H9 (cell line): ENCODE measurements at regions not wholly inside any gene's neighbourhood (a gene's known extent, or its start where the extent isn't known, plus 50 kb on each side); places are given as distances from the start of the nearest gene placed in this dataset.

Experiments
- DNase-seq: peaks from one replicate; pipeline ENCODE4 v3.0.0-alpha.2; 2017
- H2AFZ ChIP-seq: one replicate; pipeline ENCODE4 v1.6.1; 2013; ENCODE audit warnings: mild to moderate bottlenecking, low read length, control low read depth, moderate library complexity
- H2AK5ac ChIP-seq: 2 replicates; pipeline ENCODE4 v1.6.1; 2013; ENCODE audit warnings: low read length, control low read depth, mixed read lengths; ENCODE audit not compliant: insufficient read length
- H2BK120ac ChIP-seq: one replicate; pipeline ENCODE4 v1.6.1; 2013; ENCODE audit warnings: low read depth, mild to moderate bottlenecking, low read length, control low read depth, inconsistent platforms; ENCODE audit not compliant: poor library complexity, severe bottlenecking
- H2BK12ac ChIP-seq: 2 replicates; pipeline ENCODE4 v1.6.1; 2013; ENCODE audit warnings: low read length, control low read depth, mixed read lengths, low read depth; ENCODE audit not compliant: insufficient read length
- H2BK15ac ChIP-seq: 2 replicates; pipeline ENCODE4 v1.6.1; 2013; ENCODE audit warnings: low read depth, low read length, control low read depth
- H2BK20ac ChIP-seq: one replicate; pipeline ENCODE4 v1.6.1; 2013; ENCODE audit warnings: low read depth, mild to moderate bottlenecking, low read length, control low read depth, inconsistent platforms; ENCODE audit not compliant: poor library complexity, severe bottlenecking
- H2BK5ac ChIP-seq: 2 replicates; pipeline ENCODE4 v1.6.1; 2013; ENCODE audit warnings: low read length, control low read depth, mixed read lengths; ENCODE audit not compliant: insufficient read length
- H3K14ac ChIP-seq: 2 replicates; pipeline ENCODE4 v1.6.1; 2013; ENCODE audit warnings: low read length, control low read depth; ENCODE audit not compliant: insufficient read depth
- H3K18ac ChIP-seq: 2 replicates; pipeline ENCODE4 v1.6.1; 2013; ENCODE audit warnings: low read depth, mild to moderate bottlenecking, mixed read lengths, low read length, control low read depth; ENCODE audit not compliant: insufficient read length
- H3K23ac ChIP-seq: 2 replicates; pipeline ENCODE4 v1.6.1; 2013; ENCODE audit warnings: low read length, control low read depth, mixed read lengths, low read depth; ENCODE audit not compliant: insufficient read length
- H3K23me2 ChIP-seq: 2 replicates; pipeline ENCODE4 v1.6.1; 2013; ENCODE audit warnings: low read depth, mild to moderate bottlenecking, mixed read lengths, low read length, control low read depth; ENCODE audit not compliant: insufficient read length, poor library complexity, severe bottlenecking
- H3K27ac ChIP-seq: 2 replicates; pipeline ENCODE4 v1.5.1; 2013; ENCODE audit warnings: low read length, control low read depth, mixed read lengths, low read depth; ENCODE audit not compliant: insufficient read length
- H3K27me3 ChIP-seq: 2 replicates; pipeline ENCODE4 v1.6.1; 2013; ENCODE audit warnings: low read length, control low read depth, inconsistent platforms; ENCODE audit not compliant: insufficient read depth
- H3K4ac ChIP-seq: 2 replicates; pipeline ENCODE4 v1.6.1; 2013; ENCODE audit warnings: low read depth, mild to moderate bottlenecking, control low read depth, inconsistent platforms, low read length, moderate library complexity
- H3K4me1 ChIP-seq: 2 replicates; pipeline ENCODE4 v1.6.1; 2013; ENCODE audit warnings: low read length, control low read depth, inconsistent platforms; ENCODE audit not compliant: insufficient read depth
- H3K4me2 ChIP-seq: 2 replicates; pipeline ENCODE4 v1.6.1; 2013; ENCODE audit warnings: low read length, control low read depth, mixed read lengths; ENCODE audit not compliant: insufficient read length, insufficient read depth
- H3K56ac ChIP-seq: 2 replicates; pipeline ENCODE4 v1.6.1; 2013; ENCODE audit warnings: low read depth, mild to moderate bottlenecking, mixed read lengths, low read length, control low read depth; ENCODE audit not compliant: insufficient read length
- H3K79me1 ChIP-seq: 2 replicates; pipeline ENCODE4 v1.6.1; 2013; ENCODE audit warnings: low read depth, mild to moderate bottlenecking, moderate library complexity, low read length, control low read depth, inconsistent platforms; ENCODE audit not compliant: insufficient read depth, poor library complexity, severe bottlenecking
- H3K79me2 ChIP-seq: 2 replicates; pipeline ENCODE4 v1.6.1; 2013; ENCODE audit warnings: low read length, control low read depth, inconsistent platforms; ENCODE audit not compliant: insufficient read depth
- H3K9ac ChIP-seq: 2 replicates; pipeline ENCODE4 v1.6.1; 2013; ENCODE audit warnings: low read length, control low read depth, mixed read lengths; ENCODE audit not compliant: insufficient read length; ENCODE audit errors: extremely low read depth
- H3K9me3 ChIP-seq: one replicate; pipeline ENCODE4 v1.6.1; 2013; ENCODE audit warnings: low read depth, low read length, inconsistent platforms; ENCODE audit not compliant: control insufficient read depth
- H3T11ph ChIP-seq: one replicate; pipeline ENCODE4 v1.6.1; 2013; ENCODE audit warnings: mild to moderate bottlenecking, low read length, control low read depth, inconsistent platforms
- H4K20me1 ChIP-seq: one replicate; pipeline ENCODE4 v1.6.1; 2013; ENCODE audit not compliant: control insufficient read depth, insufficient read length, insufficient read depth
- H4K5ac ChIP-seq: 2 replicates; pipeline ENCODE4 v1.6.1; 2013; ENCODE audit warnings: low read depth, mild to moderate bottlenecking, mixed read lengths, low read length, control low read depth; ENCODE audit not compliant: insufficient read length
- H4K8ac ChIP-seq: replicated peaks from 2 replicates; pipeline ENCODE4 v1.6.1; 2013; ENCODE audit warnings: low read length, control low read depth, mixed read lengths, low read depth; ENCODE audit not compliant: insufficient read length
- H4K91ac ChIP-seq: 2 replicates; pipeline ENCODE4 v1.6.1; 2013; ENCODE audit warnings: low read depth, mild to moderate bottlenecking, moderate library complexity, mixed read lengths, low read length, control low read depth; ENCODE audit not compliant: insufficient read length
- H3K27ac Mint-ChIP-seq, 3 experiments: 2 replicates in 2 of 3; 3 replicates in 1 of 3; pipeline ENCODE4 v1.8.0; 2020 to 2021; ENCODE audit warnings: mixed read lengths in 3 of 3, mild to moderate bottlenecking in 1 of 3, moderate library complexity in 1 of 3
- H3K27me3 Mint-ChIP-seq: 2 replicates; pipeline ENCODE4 v1.8.0; 2021; ENCODE audit warnings: low read depth, mild to moderate bottlenecking, moderate library complexity, mixed read lengths
- H3K36me3 Mint-ChIP-seq, 3 experiments: 2 replicates in 2 of 3; 3 replicates in 1 of 3; pipeline ENCODE4 v1.8.0; 2020 to 2021; ENCODE audit warnings: low read depth in 3 of 3, mixed read lengths in 3 of 3; ENCODE audit not compliant: insufficient read depth in 1 of 3
- H3K4me1 Mint-ChIP-seq, 2 experiments: 2 replicates each; pipeline ENCODE4 v1.8.0; 2020; ENCODE audit warnings: mixed read lengths in 2 of 2
- H3K4me3 Mint-ChIP-seq, 2 experiments: 2 replicates in 1 of 2; 3 replicates in 1 of 2; pipeline ENCODE4 v1.8.0; 2020 to 2021; ENCODE audit warnings: mild to moderate bottlenecking in 2 of 2, mixed read lengths in 2 of 2, moderate library complexity in 1 of 2
- H3K9me3 Mint-ChIP-seq, 2 experiments: 2 replicates in 1 of 2; 3 replicates in 1 of 2; pipeline ENCODE4 v1.8.0; 2020; ENCODE audit warnings: mild to moderate bottlenecking in 2 of 2, mixed read lengths in 2 of 2, moderate library complexity in 1 of 2
- WGBS: extraction: QIAGEN DNeasy Blood & Tissue Kit; methylation state at CpG from one replicate; pipeline ENCODE4 v1.1.7; 2013; ENCODE audit warnings: missing lambda C conversion rate, low lambda C conversion rate, mixed read lengths; ENCODE audit not compliant: insufficient read length; ENCODE audit errors: extremely low coverage; 5-methylcytosine and 5-hydroxymethylcytosine counted together
- TF ChIP-seq, protein P1 (sequence below): fragments of 200-600 bp; sonication (generic); conservative IDR thresholded peaks from 3 replicates; pipeline ENCODE4 v1.8.0; 2021; ENCODE audit warnings: antibody characterized with exemption, mild to moderate bottlenecking

GRCh38 chr13:74048756-74049155 lies 85.4 kb downstream of the KLF12 start:
- no peak overlapping the region for H2AK5ac ChIP-seq
- H3K23ac ChIP-seq = no peak overlapping the region
- Mint-ChIP-seq H3K27me3 (no peaks in the 10 kb centered on the region), H3K4me1 (peaks cover 6 to 7% of the 10 kb centered on the region in 2 experiments; a peak in 3 of 4 replicates), H3K4me3 (no peak overlapping the region), H3K27ac (no peak overlapping the region; a peak in 1 of 7 replicates), H3K9me3 (no peaks in the 10 kb centered on the region), H3K36me3 (peaks cover 0 to 6% (median 2%) of the 10 kb centered on the region in 3 experiments; a peak in 4 of 7 replicates)
- H3K79me2 ChIP-seq = no peaks in the 10 kb centered on the region
- no CpG with 5 or more reads among the region's 5 CpGs for WGBS
- H2AFZ ChIP-seq = no peak overlapping the region
- no peak overlapping the region for H2BK20ac ChIP-seq
- H2BK120ac ChIP-seq = no peak overlapping the region
- H2BK5ac ChIP-seq = no peak overlapping the region
- H4K5ac ChIP-seq = no peak overlapping the region
- no peak overlapping the region for H3K9ac ChIP-seq
- H2BK12ac ChIP-seq = no peak overlapping the region
- H3K27me3 ChIP-seq = no peaks in the 10 kb centered on the region
- H3K4ac ChIP-seq = no peak overlapping the region
- no peak overlapping the region for H4K91ac ChIP-seq
- no peaks in the 10 kb centered on the region for H3K9me3 ChIP-seq
- no peak overlapping the region for H4K8ac ChIP-seq
- H3K14ac ChIP-seq = no peak overlapping the region
- no peak for DNase-seq
- no peak overlapping the region for H3K18ac ChIP-seq
- no peak overlapping the region for H3K4me2 ChIP-seq
- TF ChIP-seq, protein P1, sequence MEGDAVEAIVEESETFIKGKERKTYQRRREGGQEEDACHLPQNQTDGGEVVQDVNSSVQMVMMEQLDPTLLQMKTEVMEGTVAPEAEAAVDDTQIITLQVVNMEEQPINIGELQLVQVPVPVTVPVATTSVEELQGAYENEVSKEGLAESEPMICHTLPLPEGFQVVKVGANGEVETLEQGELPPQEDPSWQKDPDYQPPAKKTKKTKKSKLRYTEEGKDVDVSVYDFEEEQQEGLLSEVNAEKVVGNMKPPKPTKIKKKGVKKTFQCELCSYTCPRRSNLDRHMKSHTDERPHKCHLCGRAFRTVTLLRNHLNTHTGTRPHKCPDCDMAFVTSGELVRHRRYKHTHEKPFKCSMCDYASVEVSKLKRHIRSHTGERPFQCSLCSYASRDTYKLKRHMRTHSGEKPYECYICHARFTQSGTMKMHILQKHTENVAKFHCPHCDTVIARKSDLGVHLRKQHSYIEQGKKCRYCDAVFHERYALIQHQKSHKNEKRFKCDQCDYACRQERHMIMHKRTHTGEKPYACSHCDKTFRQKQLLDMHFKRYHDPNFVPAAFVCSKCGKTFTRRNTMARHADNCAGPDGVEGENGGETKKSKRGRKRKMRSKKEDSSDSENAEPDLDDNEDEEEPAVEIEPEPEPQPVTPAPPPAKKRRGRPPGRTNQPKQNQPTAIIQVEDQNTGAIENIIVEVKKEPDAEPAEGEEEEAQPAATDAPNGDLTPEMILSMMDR = no peak
- no peak overlapping the region for H3K27ac ChIP-seq
- H3K56ac ChIP-seq = no peak overlapping the region
- no peaks in the 10 kb centered on the region for H3K79me1 ChIP-seq
- H3T11ph ChIP-seq = no peak overlapping the region
- no peaks in the 10 kb centered on the region; the same call in none of the 2 replicates for H3K4me1 ChIP-seq
- H3K23me2 ChIP-seq = no peaks in the 10 kb centered on the region
- H2BK15ac ChIP-seq = no peak overlapping the region
- no peaks in the 10 kb centered on the region for H4K20me1 ChIP-seq
